ENCODE measurements at regions not wholly inside any gene's neighbourhood (a gene's known extent, or its start where the extent isn't known, plus 50 kb on each side); places are given as distances from the start of the nearest gene placed in this dataset.

DNA sequence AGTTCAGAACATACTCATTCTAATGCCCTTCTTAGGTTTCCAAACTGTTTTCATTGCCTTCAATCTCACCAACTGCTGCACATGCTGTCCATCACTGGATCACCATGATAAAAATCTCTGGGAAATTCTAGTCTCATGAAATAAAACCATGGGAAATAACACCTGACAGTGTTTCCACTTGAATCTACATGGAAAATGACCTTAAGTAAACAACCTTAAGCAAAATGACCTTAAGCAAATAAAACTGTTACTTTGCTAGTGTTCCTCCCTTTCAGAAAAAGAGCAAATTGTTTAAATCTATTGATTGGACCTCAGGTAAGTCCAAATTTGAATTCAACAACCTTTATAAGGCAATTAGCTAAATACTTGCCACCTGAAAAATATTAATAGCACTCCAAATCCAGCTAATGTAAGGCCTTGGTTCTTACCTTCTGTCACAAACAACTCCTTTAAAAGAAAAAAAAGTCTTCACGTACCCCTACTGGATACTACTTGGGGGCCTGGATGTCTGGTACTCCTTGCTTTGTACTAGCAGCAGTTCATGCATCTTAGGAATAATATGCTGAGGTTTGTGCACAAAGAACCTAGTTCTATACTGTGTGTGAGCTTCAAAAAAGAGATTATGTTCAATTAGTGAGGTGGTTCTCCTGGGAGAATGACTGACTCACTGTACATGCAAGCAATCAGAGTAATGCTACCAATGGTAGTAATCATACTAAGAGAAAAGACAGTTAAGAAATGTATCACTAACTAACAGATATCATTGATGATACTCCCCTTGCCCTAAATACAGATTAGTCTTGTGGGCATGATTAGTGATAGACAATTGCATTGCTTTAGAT lies 630.4 kb downstream of the PSAT1 start:
- TF ChIP-seq, protein P1, sequence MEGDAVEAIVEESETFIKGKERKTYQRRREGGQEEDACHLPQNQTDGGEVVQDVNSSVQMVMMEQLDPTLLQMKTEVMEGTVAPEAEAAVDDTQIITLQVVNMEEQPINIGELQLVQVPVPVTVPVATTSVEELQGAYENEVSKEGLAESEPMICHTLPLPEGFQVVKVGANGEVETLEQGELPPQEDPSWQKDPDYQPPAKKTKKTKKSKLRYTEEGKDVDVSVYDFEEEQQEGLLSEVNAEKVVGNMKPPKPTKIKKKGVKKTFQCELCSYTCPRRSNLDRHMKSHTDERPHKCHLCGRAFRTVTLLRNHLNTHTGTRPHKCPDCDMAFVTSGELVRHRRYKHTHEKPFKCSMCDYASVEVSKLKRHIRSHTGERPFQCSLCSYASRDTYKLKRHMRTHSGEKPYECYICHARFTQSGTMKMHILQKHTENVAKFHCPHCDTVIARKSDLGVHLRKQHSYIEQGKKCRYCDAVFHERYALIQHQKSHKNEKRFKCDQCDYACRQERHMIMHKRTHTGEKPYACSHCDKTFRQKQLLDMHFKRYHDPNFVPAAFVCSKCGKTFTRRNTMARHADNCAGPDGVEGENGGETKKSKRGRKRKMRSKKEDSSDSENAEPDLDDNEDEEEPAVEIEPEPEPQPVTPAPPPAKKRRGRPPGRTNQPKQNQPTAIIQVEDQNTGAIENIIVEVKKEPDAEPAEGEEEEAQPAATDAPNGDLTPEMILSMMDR (IDR thresholded peaks at IDR 0.05; ENCODE audit: low read depth, low read length): no peak
- no peak overlapping the region for H3K4me3 ChIP-seq (ENCODE audit: low read depth, low read length)

DNA sequence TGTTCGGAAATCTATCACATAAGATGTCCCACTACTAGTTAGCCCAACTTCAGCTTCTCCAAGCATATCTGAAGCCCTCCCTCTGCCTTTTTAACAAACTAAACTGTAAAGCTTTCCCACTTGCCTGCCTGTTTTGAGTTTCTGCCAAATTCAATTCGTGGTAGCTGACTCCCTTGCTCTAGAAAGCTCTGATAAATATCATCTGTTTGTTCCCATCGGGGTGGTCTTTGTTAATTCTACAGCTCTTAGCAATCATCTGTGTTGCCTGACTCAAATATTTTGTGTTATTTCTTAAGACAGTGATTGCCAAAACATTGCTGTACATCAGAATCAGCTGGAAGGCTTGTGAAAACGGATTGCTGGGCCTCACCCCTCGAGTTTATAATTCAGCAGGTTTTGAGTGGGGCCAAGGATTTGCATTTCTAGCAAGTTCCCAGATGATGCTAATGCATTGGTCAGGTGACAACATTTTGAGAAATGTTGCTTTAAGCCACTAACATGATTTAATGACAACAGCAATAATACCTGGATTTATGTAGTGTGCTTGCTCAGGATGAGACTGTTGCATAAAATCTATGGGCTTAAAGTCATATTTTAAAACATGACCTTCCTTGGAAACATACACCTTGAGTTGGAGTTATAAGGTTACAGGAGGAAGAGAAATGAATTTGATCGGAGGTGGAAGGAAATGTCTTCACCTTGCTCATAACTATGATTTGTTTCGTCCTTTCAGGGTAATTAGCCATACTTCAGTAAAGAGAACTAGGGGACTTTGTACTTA lies 631.9 kb downstream of the PSAT1 start:
- TF ChIP-seq, protein P1 (IDR thresholded peaks at IDR 0.05; ENCODE audit: low read depth, low read length): no peak
- H3K4me3 ChIP-seq (ENCODE audit: low read depth, low read length): no peak overlapping the region

DNA sequence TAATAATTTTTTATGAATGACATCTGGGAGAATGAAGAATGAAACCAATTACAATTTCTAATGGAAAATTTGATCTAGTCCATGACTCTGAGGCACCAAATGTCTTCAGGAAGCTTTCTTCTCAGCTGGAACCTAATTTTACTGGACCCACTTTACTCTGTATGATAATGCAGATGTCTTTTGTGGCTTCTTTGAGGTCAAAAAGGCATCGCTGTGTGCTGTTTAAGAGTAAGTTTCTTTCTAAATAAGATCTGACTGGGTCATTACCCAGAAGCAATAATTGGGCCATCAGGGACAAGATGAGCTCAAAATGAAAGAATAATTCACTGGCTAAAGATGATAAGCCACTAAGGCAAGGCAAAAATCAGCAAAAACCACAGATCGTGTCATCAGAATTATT lies 633.4 kb downstream of the PSAT1 start:
- H3K4me3 ChIP-seq (ENCODE audit: low read depth, low read length): no peak overlapping the region
- TF ChIP-seq, protein P1 (IDR thresholded peaks at IDR 0.05; ENCODE audit: low read depth, low read length): no peak

DNA sequence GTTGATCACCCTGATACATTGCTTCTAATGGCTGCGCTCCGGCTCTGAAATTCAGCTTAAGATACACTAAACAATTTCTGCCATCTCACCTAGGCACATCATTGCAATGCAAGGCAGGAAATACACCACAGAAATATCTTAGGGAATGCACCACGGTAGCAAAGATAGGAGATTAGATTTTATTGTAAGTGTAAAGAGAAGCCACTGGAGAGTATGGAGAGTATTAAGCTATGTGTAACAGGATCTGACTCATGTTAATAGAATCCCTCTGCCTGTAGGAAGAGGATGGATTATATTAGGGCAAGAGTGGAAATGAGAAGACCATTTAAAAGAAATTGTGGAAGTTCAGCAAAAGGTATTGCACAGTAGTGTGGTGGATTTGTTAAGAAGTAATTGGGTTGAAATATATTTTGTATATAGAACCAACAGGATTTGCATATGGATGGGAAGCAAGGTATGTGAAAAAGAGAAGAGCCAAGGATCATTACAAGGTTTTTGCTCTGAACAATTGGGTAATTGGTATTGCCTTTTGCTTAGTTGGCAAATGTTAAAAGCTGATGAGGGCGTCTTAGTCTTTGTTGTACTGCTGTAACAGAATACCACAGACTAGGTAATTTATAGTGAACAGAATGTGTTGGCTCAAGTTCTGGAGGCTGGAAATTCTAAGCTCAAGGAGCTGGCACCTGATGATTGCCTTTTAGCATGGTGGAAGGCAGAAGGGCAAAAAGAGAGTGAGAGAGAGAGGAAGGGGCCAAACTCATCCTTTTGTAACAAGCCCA lies 636.1 kb downstream of the PSAT1 start:
- no peak overlapping the region for H3K4me3 ChIP-seq (ENCODE audit: low read depth, low read length)
- TF ChIP-seq, protein P1 (IDR thresholded peaks at IDR 0.05; ENCODE audit: low read depth, low read length): no peak

DNA sequence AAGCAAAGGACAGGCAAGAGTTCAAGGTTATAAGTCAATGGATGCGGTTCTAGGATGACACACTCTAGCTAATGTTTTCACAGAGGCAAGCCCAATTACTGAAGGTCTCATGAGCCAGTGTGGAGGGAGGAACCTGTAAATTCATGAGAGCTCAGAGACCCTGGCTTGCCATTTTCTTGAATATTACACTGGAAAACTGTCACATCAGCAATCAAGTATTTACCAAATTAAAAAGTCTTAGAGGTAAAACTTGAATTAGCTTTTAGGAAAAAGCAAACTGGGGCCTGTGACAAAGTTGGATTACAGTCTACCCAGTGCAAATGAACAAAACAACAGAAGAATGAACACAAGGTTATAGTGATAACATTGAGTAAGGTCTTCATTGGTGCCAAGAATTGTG lies 636.9 kb upstream of the TLE4 start:
- no peak overlapping the region for H3K4me3 ChIP-seq (ENCODE audit: low read depth, low read length)
- TF ChIP-seq, protein P1 (IDR thresholded peaks at IDR 0.05; ENCODE audit: low read depth, low read length): no peak

DNA sequence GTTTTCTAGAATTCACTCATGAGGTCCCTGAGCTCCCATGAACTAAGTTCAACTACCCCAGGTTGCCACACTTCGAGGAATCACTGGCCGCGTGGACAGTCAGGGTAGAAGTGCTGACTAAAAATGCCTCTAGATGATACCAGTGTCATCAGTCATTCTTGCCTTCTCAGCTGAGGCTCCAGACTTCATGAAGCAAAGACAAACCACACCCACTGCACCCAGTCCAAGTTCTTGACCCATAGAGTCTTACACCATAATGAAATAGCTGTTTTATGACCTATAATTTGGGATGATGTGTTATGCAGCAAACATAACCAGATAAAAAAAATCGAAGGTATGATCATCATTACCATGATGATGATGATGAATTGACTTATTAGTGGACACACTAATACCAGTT lies 632.9 kb upstream of the TLE4 start:
- TF ChIP-seq, protein P1 (IDR thresholded peaks at IDR 0.05; ENCODE audit: low read depth, low read length): no peak
- no peak overlapping the region for H3K4me3 ChIP-seq (ENCODE audit: low read depth, low read length)
